ENCODE measurements at regions not wholly inside any gene's neighbourhood (a gene's known extent, or its start where the extent isn't known, plus 50 kb on each side); places are given as distances from the start of the nearest gene placed in this dataset.

- BruUV-seq (replicated peaks): no TSS peak
- intact Hi-C loops (cut with micrococcal nuclease): no loop called here
- DNase-seq (ENCODE audit: low read depth, low spot score) (no peak), ATAC-seq (no peak)
- H3K9me3 ChIP-seq (ENCODE audit: control insufficient read depth in 1 of 2, insufficient read depth in 1 of 2, low read depth in 1 of 2, low read length in 2 of 2): no peaks in the 10 kb centered on the region
- no peaks in the 10 kb centered on the region for H3K36me3 ChIP-seq (ENCODE audit: control insufficient read depth in 1 of 2, insufficient read depth in 2 of 2, low read length in 2 of 2)
- no peaks in the 10 kb centered on the region for H3K79me2 ChIP-seq (ENCODE audit: insufficient read depth, low read length)
- H2AFZ ChIP-seq (ENCODE audit: low read depth, low read length, poor library complexity, severe bottlenecking): no peak overlapping the region
- TF ChIP-seq CEBPB (IDR thresholded peaks at IDR 0.05; ENCODE audit: low read depth): no peak
- no peaks in the 10 kb centered on the region for H3K9me2 ChIP-seq (ENCODE audit: insufficient read depth)
- H4K20me1 ChIP-seq (ENCODE audit: insufficient read depth): no peaks in the 10 kb centered on the region
- H3K4me3 ChIP-seq (replicated peaks in 1 of 2; ENCODE audit: low read depth in 1 of 2, low read length in 2 of 2): no peak overlapping the region
- H3K4me1 ChIP-seq (ENCODE audit: control insufficient read depth in 1 of 2, insufficient read depth in 2 of 2, low read length in 2 of 2): no peaks in the 10 kb centered on the region
- H3K27ac ChIP-seq (ENCODE audit: low read depth, low read length): no peak overlapping the region
- ChIA-PET CTCF (no interaction called here), POLR2A (no interaction called here), RAD21 (ENCODE audit: low non-redundant PET in 1 of 2, low total read pairs in 2 of 2, uncharacterized antibody in 2 of 2, unreplicated experiment in 2 of 2) (no interaction called here)
- H3K9ac ChIP-seq (ENCODE audit: low read length): no peak overlapping the region
- no peaks in the 10 kb centered on the region; the same call in 1 of the 2 replicates for H3K27me3 ChIP-seq (ENCODE audit: insufficient read depth, low read length)
- no peak overlapping the region for H3K4me2 ChIP-seq (ENCODE audit: low read length)
These were observed 522.3 kb downstream of the EIPR1 start for GRCh38 chr2:2855297-2855696.

GRCh38 chr2:2853346-2853745 lies 522.3 kb upstream of the MYT1L start:
- Histone ChIP-seq H3K27me3 (ENCODE audit: insufficient read depth, low read length) (no peaks in the 10 kb centered on the region; the same call in 1 of the 2 replicates), H3K79me2 (ENCODE audit: insufficient read depth, low read length) (no peaks in the 10 kb centered on the region), H3K36me3 (ENCODE audit: control insufficient read depth in 1 of 2, insufficient read depth in 2 of 2, low read length in 2 of 2) (no peaks in the 10 kb centered on the region), H3K27ac (ENCODE audit: low read depth, low read length) (no peak overlapping the region), H4K20me1 (ENCODE audit: insufficient read depth) (no peaks in the 10 kb centered on the region), H3K9me2 (ENCODE audit: insufficient read depth) (no peaks in the 10 kb centered on the region), H2AFZ (ENCODE audit: low read depth, low read length, poor library complexity, severe bottlenecking) (no peak overlapping the region), H3K4me3 (replicated peaks in 1 of 2; ENCODE audit: low read depth in 1 of 2, low read length in 2 of 2) (no peak overlapping the region), H3K4me1 (ENCODE audit: control insufficient read depth in 1 of 2, insufficient read depth in 2 of 2, low read length in 2 of 2) (no peaks in the 10 kb centered on the region), H3K4me2 (ENCODE audit: low read length) (no peak overlapping the region), H3K9ac (ENCODE audit: low read length) (no peak overlapping the region), H3K9me3 (ENCODE audit: control insufficient read depth in 1 of 2, insufficient read depth in 1 of 2, low read depth in 1 of 2, low read length in 2 of 2) (no peaks in the 10 kb centered on the region)
- CTCF ChIA-PET: no interaction called here
- intact Hi-C loops (cut with micrococcal nuclease): no loop called here
- ATAC-seq (no peak), DNase-seq (ENCODE audit: low read depth, low spot score) (no peak)
- TF ChIP-seq YY1 (IDR thresholded peaks at IDR 0.05; ENCODE audit: extremely low read depth, insufficient replicate concordance, low read depth, low read length) (no peak), EZH2 (IDR thresholded peaks at IDR 0.05) (no peak), REST (IDR thresholded peaks at IDR 0.05; ENCODE audit: low read depth) (no peak), CEBPB (IDR thresholded peaks at IDR 0.05; ENCODE audit: low read depth) (no peak), ZBTB33 (IDR thresholded peaks at IDR 0.05; ENCODE audit: extremely low read depth, insufficient replicate concordance, low read length) (no peak), MAX (IDR thresholded peaks at IDR 0.05) (no peak), JUND (IDR thresholded peaks at IDR 0.05) (no peak), POLR2AphosphoS5 (IDR thresholded peaks at IDR 0.05; ENCODE audit: low read depth, low read length) (no peak), RAD21 (IDR thresholded peaks at IDR 0.05; ENCODE audit: low read depth) (no peak), EZH2phosphoT487 (IDR thresholded peaks at IDR 0.05; ENCODE audit: borderline replicate concordance) (no peak)
- no TSS peak for BruUV-seq (replicated peaks)
- RAD21 ChIA-PET (ENCODE audit: low non-redundant PET in 1 of 2, low total read pairs in 2 of 2, uncharacterized antibody in 2 of 2, unreplicated experiment in 2 of 2): no interaction called here
- POLR2A ChIA-PET: no interaction called here

All from HCT116 (cell line).